ENCODE measurements at regions not wholly inside any gene's neighbourhood (a gene's known extent, or its start where the extent isn't known, plus 50 kb on each side); places are given as distances from the start of the nearest gene placed in this dataset.
"Not testable (repeated sequence)": the region's sequence is repeated elsewhere in the genome, so short reads cannot be mapped to it uniquely, and the experiment has no call there.

DNA sequence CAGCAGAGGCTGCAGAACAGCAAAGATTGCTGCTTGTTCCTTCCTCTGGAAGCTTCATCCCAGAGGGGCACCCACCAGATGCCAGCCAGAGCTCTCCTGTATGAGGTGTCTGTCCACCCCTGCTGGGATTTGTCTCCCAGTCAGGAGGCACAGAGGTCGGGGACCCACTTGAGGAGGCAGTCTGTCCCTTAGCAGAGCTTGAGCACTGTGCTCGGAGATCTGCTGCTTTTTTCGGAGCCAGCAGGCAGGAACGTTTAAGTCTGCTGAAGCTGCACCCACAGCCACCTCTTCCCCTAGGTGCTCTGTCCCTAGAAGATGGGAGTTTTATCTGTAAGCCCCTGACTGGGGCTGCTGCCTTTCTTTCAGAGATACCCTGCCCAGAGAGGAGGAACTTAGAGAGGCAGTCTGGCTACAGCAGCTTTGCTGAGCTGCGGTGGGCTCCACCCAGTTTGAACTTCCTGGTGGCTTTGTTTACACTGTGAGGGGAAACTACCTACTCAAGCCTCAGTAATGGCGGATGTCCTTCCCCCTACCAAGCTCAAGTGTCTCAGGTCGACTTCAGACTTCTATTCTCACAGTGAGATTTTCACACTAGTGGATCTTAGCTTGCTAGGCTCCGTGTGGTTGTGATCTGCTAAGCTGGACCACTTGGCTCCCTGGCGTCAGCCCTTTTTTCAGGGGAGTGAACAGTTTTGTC, 101.8 kb upstream of the GLRA1 start:
- peak; percentile 43 for DNase-seq (ENCODE audit: low spot score)
- not testable (repeated sequence) for H3K27ac Mint-ChIP-seq; H3K27me3 Mint-ChIP-seq (ENCODE audit: insufficient read depth)

DNA sequence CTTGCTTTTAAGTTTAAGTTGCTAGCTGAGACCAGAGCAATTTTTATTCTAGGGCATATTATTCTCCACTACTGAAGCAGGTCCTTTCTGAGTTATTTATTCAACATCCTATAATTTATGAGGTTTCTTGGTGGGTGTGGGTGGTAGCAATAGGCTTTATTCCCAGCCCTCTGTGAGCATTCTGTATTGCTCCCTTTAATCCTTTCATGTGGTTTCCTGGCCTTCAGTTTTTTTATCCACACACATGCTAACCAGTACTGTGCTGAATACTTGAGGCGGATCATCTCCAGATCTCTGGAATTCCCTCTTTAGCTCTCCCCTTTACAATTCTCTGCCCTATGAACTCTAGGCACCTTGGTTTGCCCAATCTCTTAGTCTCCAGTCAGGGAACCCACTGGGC, 91.8 kb upstream of the GLRA1 start:
- no peak for DNase-seq (ENCODE audit: low spot score)
- no peaks in the 10 kb centered on the region for H3K36me3 Mint-ChIP-seq (ENCODE audit: low read depth)
- H3K27ac Mint-ChIP-seq: no peak overlapping the region
- H3K4me3 Mint-ChIP-seq: no peak overlapping the region
- H3K9me3 Mint-ChIP-seq: peaks cover 5% of the 10 kb centered on the region
- no peaks in the 10 kb centered on the region for H3K4me1 Mint-ChIP-seq (ENCODE audit: low read depth)
- intact Hi-C loops (cut with micrococcal nuclease): no loop called here
- H3K27me3 Mint-ChIP-seq (ENCODE audit: insufficient read depth): no peaks in the 10 kb centered on the region

More for the DNA sequence above, 101.8 kb upstream of the GLRA1 start:
- H3K36me3 Mint-ChIP-seq (ENCODE audit: low read depth); intact Hi-C loops (cut with micrococcal nuclease); H3K4me3 Mint-ChIP-seq: not testable (repeated sequence)
- peaks cover 19% of the 10 kb centered on the region for H3K9me3 Mint-ChIP-seq
- peaks cover 16% of the 10 kb centered on the region for H3K4me1 Mint-ChIP-seq (ENCODE audit: low read depth)

GRCh38 chr5:152007653-152008335, 83.1 kb upstream of the GLRA1 start:
- Mint-ChIP-seq H3K9me3 (no peaks in the 10 kb centered on the region), H3K4me3 (no peak overlapping the region), H3K36me3 (ENCODE audit: low read depth) (no peaks in the 10 kb centered on the region), H3K4me1 (ENCODE audit: low read depth) (no peaks in the 10 kb centered on the region), H3K27ac (no peak overlapping the region), H3K27me3 (ENCODE audit: insufficient read depth) (peaks cover 2% of the 10 kb centered on the region)
- no peak for DNase-seq (ENCODE audit: low spot score)
- intact Hi-C loops (cut with micrococcal nuclease): no loop called here

DNA sequence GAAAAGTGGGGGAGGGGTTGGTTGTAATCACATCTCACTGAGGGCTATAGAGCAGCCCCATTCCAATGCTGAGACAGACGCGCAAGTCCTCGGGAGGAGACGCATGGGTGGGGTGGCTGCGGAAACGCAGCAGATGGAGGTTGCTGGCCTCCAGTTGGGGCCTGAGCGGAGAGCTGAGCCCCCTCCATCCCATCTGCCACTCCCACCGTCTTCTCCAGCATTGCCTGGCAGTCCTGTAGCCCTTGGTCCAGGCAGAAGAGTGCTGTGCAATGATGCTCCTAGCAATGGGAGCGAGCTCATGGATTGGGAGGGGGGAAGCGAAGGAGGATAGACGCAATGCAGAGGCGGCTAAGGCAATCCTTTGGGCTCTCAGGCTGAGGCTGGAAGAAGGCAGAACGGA, 79.4 kb upstream of the GLRA1 start:
- Mint-ChIP-seq H3K36me3 (ENCODE audit: low read depth) (no peaks in the 10 kb centered on the region), H3K4me3 (no peak overlapping the region), H3K4me1 (ENCODE audit: low read depth) (no peaks in the 10 kb centered on the region), H3K27ac (no peak overlapping the region), H3K9me3 (no peaks in the 10 kb centered on the region), H3K27me3 (ENCODE audit: insufficient read depth) (peaks cover 2% of the 10 kb centered on the region)
- DNase-seq (ENCODE audit: low spot score): no peak
- intact Hi-C loops (cut with micrococcal nuclease): no loop called here

All from activated T-helper 1 cell treated with anti-CD3 and anti-CD28 coated beads, Interleukin-12 subunit alpha, Interleukin-12 subunit beta, Interleukin-2, Interleukin-4 antibody, amounts not matched to agents 30 ng/mL and 10 ng/mL and 1 ng/mL, durations not matched to agents 14 hours and 24 hours and 36 hours (primary cell).